ENCODE measurements at regions not wholly inside any gene's neighbourhood (a gene's known extent, or its start where the extent isn't known, plus 50 kb on each side); places are given as distances from the start of the nearest gene placed in this dataset.
"Not testable (repeated sequence)": the region's sequence is repeated elsewhere in the genome, so short reads cannot be mapped to it uniquely, and the experiment has no call there.

DNA sequence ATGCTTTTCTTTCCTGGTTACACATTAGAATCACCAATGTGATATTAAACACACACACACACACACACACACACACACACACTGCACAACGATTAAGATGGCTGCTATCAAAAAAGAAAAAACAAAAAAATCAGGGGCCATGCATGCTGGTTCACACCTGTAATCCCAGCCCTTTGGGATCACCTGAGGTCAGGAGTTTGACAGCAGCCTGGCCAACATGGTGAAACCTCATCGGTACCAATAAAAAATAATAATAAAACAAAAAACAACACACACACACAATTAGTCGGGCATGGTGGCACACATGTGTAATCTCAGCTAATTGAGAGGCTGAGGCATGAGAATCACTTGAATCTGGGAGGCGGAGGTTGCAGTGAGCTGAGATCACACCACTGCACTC, 5290.8 kb upstream of the TPTE start:
- TF ChIP-seq, protein P1, sequence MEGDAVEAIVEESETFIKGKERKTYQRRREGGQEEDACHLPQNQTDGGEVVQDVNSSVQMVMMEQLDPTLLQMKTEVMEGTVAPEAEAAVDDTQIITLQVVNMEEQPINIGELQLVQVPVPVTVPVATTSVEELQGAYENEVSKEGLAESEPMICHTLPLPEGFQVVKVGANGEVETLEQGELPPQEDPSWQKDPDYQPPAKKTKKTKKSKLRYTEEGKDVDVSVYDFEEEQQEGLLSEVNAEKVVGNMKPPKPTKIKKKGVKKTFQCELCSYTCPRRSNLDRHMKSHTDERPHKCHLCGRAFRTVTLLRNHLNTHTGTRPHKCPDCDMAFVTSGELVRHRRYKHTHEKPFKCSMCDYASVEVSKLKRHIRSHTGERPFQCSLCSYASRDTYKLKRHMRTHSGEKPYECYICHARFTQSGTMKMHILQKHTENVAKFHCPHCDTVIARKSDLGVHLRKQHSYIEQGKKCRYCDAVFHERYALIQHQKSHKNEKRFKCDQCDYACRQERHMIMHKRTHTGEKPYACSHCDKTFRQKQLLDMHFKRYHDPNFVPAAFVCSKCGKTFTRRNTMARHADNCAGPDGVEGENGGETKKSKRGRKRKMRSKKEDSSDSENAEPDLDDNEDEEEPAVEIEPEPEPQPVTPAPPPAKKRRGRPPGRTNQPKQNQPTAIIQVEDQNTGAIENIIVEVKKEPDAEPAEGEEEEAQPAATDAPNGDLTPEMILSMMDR (IDR thresholded peaks at IDR 0.05; ENCODE audit: insufficient read depth, low read length) = not testable (repeated sequence)
- TF ChIP-seq, protein P2, sequence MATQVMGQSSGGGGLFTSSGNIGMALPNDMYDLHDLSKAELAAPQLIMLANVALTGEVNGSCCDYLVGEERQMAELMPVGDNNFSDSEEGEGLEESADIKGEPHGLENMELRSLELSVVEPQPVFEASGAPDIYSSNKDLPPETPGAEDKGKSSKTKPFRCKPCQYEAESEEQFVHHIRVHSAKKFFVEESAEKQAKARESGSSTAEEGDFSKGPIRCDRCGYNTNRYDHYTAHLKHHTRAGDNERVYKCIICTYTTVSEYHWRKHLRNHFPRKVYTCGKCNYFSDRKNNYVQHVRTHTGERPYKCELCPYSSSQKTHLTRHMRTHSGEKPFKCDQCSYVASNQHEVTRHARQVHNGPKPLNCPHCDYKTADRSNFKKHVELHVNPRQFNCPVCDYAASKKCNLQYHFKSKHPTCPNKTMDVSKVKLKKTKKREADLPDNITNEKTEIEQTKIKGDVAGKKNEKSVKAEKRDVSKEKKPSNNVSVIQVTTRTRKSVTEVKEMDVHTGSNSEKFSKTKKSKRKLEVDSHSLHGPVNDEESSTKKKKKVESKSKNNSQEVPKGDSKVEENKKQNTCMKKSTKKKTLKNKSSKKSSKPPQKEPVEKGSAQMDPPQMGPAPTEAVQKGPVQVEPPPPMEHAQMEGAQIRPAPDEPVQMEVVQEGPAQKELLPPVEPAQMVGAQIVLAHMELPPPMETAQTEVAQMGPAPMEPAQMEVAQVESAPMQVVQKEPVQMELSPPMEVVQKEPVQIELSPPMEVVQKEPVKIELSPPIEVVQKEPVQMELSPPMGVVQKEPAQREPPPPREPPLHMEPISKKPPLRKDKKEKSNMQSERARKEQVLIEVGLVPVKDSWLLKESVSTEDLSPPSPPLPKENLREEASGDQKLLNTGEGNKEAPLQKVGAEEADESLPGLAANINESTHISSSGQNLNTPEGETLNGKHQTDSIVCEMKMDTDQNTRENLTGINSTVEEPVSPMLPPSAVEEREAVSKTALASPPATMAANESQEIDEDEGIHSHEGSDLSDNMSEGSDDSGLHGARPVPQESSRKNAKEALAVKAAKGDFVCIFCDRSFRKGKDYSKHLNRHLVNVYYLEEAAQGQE (IDR thresholded peaks at IDR 0.05; ENCODE audit: insufficient replicate concordance, low read depth) = not testable (repeated sequence)

Data from HL-60 (cell line).